KMS-11 (cell line): ENCODE measurements at regions not wholly inside any gene's neighbourhood (a gene's known extent, or its start where the extent isn't known, plus 50 kb on each side); places are given as distances from the start of the nearest gene placed in this dataset.

Experiments
- H2AFZ ChIP-seq: fragments of 200-600 bp; sonication (generic); 2 replicates; pipeline ENCODE4 v1.6.1; 2016; ENCODE audit warnings: antibody characterized with exemption, mixed run types, low read depth
- H3K27ac ChIP-seq: fragments of 200-600 bp; sonication (generic); 2 replicates; pipeline ENCODE4 v1.6.1; 2016; ENCODE audit warnings: mild to moderate bottlenecking, mixed run types
- H3K27me3 ChIP-seq: fragments of 200-600 bp; sonication (generic); 2 replicates; pipeline ENCODE4 v1.6.1; 2017; ENCODE audit warnings: mild to moderate bottlenecking, low read depth, mixed run types, moderate library complexity; ENCODE audit not compliant: insufficient read depth
- H3K36me3 ChIP-seq: fragments of 200-600 bp; sonication (generic); 2 replicates; pipeline ENCODE4 v1.6.1; 2017; ENCODE audit warnings: mild to moderate bottlenecking, mixed run types; ENCODE audit not compliant: insufficient read depth
- H3K4me1 ChIP-seq: fragments of 200-600 bp; sonication (generic); 2 replicates; pipeline ENCODE4 v1.6.1; 2016; ENCODE audit warnings: mild to moderate bottlenecking, low read depth, mixed run types; ENCODE audit not compliant: poor library complexity, severe bottlenecking
- H3K4me2 ChIP-seq: fragments of 200-600 bp; sonication (generic); 2 replicates; pipeline ENCODE4 v1.7.0; 2016; ENCODE audit warnings: mild to moderate bottlenecking, mixed run types
- H3K4me3 ChIP-seq: fragments of 200-600 bp; sonication (generic); IDR thresholded peaks from 2 replicates; pipeline ENCODE4 v1.6.1; 2017; ENCODE audit warnings: low read depth, low read length, mixed read lengths; ENCODE audit not compliant: insufficient read depth
- H3K79me2 ChIP-seq: fragments of 200-600 bp; sonication (generic); 2 replicates; pipeline ENCODE4 v1.6.1; 2016; ENCODE audit warnings: low read depth, mixed run types; ENCODE audit not compliant: insufficient read depth
- H3K9ac ChIP-seq: fragments of 200-600 bp; sonication (generic); 2 replicates; pipeline ENCODE4 v1.6.1; 2016; ENCODE audit warnings: mild to moderate bottlenecking, mixed run types
- H4K20me1 ChIP-seq: fragments of 200-600 bp; sonication (generic); 2 replicates; pipeline ENCODE4 v1.6.1; 2016; ENCODE audit warnings: mild to moderate bottlenecking, mixed run types; ENCODE audit not compliant: insufficient read depth
- CTCF ChIP-seq: fragments of 200-600 bp; sonication (generic); conservative IDR thresholded peaks from 2 replicates; pipeline ENCODE4 v1.6.1; 2017; ENCODE audit warnings: low read depth, mild to moderate bottlenecking, antibody characterized with exemption, low read length, moderate library complexity, mixed read lengths

DNA sequence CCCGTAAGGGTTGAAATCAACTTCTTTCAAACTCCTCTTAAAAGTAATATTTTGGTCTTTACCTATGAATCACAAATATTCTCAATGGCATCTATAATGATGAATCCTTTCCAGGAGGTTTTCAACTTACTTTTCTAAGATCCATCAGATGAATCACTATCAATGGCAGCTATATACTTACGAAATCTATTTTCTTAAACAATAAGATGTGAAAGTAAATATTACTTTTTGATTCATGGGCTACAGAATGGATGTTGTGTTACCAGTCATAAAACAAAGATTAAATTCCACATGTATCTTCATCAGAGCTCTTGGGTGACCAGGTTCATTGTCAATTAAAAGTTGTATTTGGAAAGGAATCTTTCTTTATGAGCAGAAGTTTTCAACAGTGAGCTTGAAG, 1877.7 kb upstream of the ACO1 start:
- Histone ChIP-seq H3K4me2 (no peak overlapping the region), H4K20me1 (no peaks in the 10 kb centered on the region), H2AFZ (no peak overlapping the region), H3K27me3 (no peaks in the 10 kb centered on the region), H3K27ac (no peak overlapping the region), H3K79me2 (no peaks in the 10 kb centered on the region), H3K36me3 (no peaks in the 10 kb centered on the region), H3K4me1 (no peaks in the 10 kb centered on the region), H3K9ac (no peak overlapping the region), H3K4me3 (no peak overlapping the region)
- TF ChIP-seq CTCF = no peak

- no peaks in the 10 kb centered on the region for H3K36me3 ChIP-seq
- no peak for TF ChIP-seq CTCF
- H4K20me1 ChIP-seq = no peaks in the 10 kb centered on the region
- H3K4me3 ChIP-seq = no peak overlapping the region
- no peaks in the 10 kb centered on the region for H3K4me1 ChIP-seq
- no peak overlapping the region for H2AFZ ChIP-seq
- no peaks in the 10 kb centered on the region for H3K79me2 ChIP-seq
- no peak overlapping the region for H3K4me2 ChIP-seq
- H3K27me3 ChIP-seq = no peaks in the 10 kb centered on the region
- H3K9ac ChIP-seq = no peak overlapping the region
- no peak overlapping the region for H3K27ac ChIP-seq
Observed at GRCh38 chr9:30507166-30507565, 1877.3 kb upstream of the ACO1 start.

- H3K4me1 ChIP-seq = no peaks in the 10 kb centered on the region
- no peaks in the 10 kb centered on the region for H3K27me3 ChIP-seq
- H2AFZ ChIP-seq = no peak overlapping the region
- H3K79me2 ChIP-seq = no peaks in the 10 kb centered on the region
- no peak overlapping the region for H3K4me2 ChIP-seq
- TF ChIP-seq CTCF = no peak
- no peak overlapping the region for H3K4me3 ChIP-seq
- no peaks in the 10 kb centered on the region for H3K36me3 ChIP-seq
- H3K27ac ChIP-seq = no peak overlapping the region
- no peaks in the 10 kb centered on the region for H4K20me1 ChIP-seq
- H3K9ac ChIP-seq = no peak overlapping the region
Observed at GRCh38 chr9:30511666-30512065, 1872.8 kb upstream of the ACO1 start.

GRCh38 chr9:30519166-30519565, 1865.3 kb upstream of the ACO1 start:
- Histone ChIP-seq H3K27ac (no peak overlapping the region), H3K4me3 (no peak overlapping the region), H3K4me1 (no peaks in the 10 kb centered on the region), H2AFZ (no peak overlapping the region), H4K20me1 (no peaks in the 10 kb centered on the region), H3K27me3 (no peaks in the 10 kb centered on the region), H3K79me2 (no peaks in the 10 kb centered on the region), H3K9ac (no peak overlapping the region), H3K36me3 (no peaks in the 10 kb centered on the region), H3K4me2 (no peak overlapping the region)
- TF ChIP-seq CTCF = no peak

DNA sequence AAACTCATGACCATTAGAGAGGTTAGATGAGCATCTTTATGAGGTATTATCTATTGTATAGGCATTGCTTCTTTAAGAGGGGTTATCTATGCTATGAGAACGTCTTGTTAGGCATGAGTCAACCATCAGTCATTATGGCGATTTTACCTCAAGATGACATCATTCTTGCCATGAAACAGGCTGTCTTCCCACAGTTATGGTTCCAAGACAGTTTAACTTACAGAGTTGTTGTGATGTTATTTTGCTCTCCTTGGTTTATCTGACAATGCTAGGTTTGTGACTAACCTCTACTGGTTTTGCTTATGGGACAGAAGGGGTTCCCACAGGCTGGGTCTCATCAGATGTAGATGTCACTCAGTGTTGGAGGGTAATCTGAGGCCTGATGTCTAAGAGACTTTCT, 1864.7 kb upstream of the ACO1 start:
- no peaks in the 10 kb centered on the region for H3K27me3 ChIP-seq
- no peak overlapping the region for H2AFZ ChIP-seq
- H3K4me2 ChIP-seq = no peak overlapping the region
- no peak overlapping the region for H3K9ac ChIP-seq
- H3K36me3 ChIP-seq = no peaks in the 10 kb centered on the region
- no peak for TF ChIP-seq CTCF
- H3K4me1 ChIP-seq = no peaks in the 10 kb centered on the region
- H3K4me3 ChIP-seq = no peak overlapping the region
- H3K79me2 ChIP-seq = no peaks in the 10 kb centered on the region
- H4K20me1 ChIP-seq = no peaks in the 10 kb centered on the region
- H3K27ac ChIP-seq = no peak overlapping the region
